Vagina (tissue), 2 donors: ENCODE measurements at regions not wholly inside any gene's neighbourhood (a gene's known extent, or its start where the extent isn't known, plus 50 kb on each side); places are given as distances from the start of the nearest gene placed in this dataset.

Source experiments
- POLR2A ChIP-seq, 2 donors: fragments of 450-650 bp; IDR thresholded peaks; one replicate each; pipeline ENCODE4 v1.6.1; 2017; ENCODE audit warnings: antibody characterized with exemption in 2 of 2, mild to moderate bottlenecking in 2 of 2, moderate library complexity in 2 of 2
- POLR2AphosphoS5 ChIP-seq, 2 donors: sonication (generic); formaldehyde crosslinking; IDR thresholded peaks; one replicate each; pipeline ENCODE4 v1.9.0; 2017; ENCODE audit warnings: antibody characterized with exemption in 2 of 2, mild to moderate bottlenecking in 2 of 2, low read depth in 1 of 2; ENCODE audit not compliant: insufficient read depth in 1 of 2
- TF ChIP-seq, protein P1 (sequence below), 3 experiments: fragments of 450-650 bp in 2 of 3; fragments of 200-600 bp in 1 of 3; sonication (generic) in 1 of 3; IDR thresholded peaks; one replicate each; pipeline ENCODE4 v1.5.1; 2017 to 2019; ENCODE audit warnings: antibody characterized with exemption in 3 of 3, mild to moderate bottlenecking in 2 of 3, moderate library complexity in 2 of 3

DNA sequence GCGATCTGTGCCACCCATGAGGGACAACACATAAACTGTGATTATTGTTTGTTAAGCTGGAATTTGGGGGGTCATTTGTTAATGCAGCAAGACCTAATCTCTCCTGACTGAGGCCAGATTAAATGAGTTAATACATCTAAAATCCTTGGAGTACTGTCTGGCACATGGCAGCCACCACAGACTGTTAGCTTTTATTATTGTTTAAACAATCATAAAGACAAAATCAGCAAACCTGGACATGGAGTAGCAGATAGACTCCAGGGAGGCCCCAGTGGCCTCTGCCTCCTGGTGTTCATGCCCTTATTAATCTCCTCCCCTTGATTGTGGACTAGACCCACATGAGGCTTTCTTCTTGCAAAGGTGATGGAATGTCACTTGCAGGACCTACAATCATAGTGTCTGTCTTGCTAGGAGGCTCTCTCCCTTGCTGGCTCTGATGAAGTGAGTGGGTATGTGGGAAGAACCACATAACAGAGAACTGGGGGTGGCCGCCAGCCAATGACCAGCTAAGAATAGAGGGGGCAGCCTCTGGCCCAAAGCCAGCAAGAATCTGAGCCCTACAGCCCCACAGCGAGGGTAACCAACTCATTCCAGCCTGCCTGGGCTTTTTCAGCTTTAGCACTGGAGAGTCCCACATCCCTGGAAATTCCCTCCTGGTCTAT, 142.0 kb downstream of the SCARB1 start:
- TF ChIP-seq, protein P1, sequence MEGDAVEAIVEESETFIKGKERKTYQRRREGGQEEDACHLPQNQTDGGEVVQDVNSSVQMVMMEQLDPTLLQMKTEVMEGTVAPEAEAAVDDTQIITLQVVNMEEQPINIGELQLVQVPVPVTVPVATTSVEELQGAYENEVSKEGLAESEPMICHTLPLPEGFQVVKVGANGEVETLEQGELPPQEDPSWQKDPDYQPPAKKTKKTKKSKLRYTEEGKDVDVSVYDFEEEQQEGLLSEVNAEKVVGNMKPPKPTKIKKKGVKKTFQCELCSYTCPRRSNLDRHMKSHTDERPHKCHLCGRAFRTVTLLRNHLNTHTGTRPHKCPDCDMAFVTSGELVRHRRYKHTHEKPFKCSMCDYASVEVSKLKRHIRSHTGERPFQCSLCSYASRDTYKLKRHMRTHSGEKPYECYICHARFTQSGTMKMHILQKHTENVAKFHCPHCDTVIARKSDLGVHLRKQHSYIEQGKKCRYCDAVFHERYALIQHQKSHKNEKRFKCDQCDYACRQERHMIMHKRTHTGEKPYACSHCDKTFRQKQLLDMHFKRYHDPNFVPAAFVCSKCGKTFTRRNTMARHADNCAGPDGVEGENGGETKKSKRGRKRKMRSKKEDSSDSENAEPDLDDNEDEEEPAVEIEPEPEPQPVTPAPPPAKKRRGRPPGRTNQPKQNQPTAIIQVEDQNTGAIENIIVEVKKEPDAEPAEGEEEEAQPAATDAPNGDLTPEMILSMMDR (IDR thresholded peaks at IDR 0.05), result no peak
- TF ChIP-seq POLR2A (IDR thresholded peaks at IDR 0.05) (no peak), POLR2AphosphoS5 (IDR thresholded peaks at IDR 0.05; ENCODE audit: insufficient read depth in 1 of 2, low read depth in 1 of 2) (no peak)
